Activated gamma-delta T cell treated with Interleukin-2 at 50 U/mL for 16 hours (primary cell): ENCODE measurements at regions not wholly inside any gene's neighbourhood (a gene's known extent, or its start where the extent isn't known, plus 50 kb on each side); places are given as distances from the start of the nearest gene placed in this dataset.
"Not testable (repeated sequence)": the region's sequence is repeated elsewhere in the genome, so short reads cannot be mapped to it uniquely, and the experiment has no call there.

Experiments used
- DNase-seq: peaks from one replicate; pipeline ENCODE4 v3.0.0-alpha.2; 2020

GRCh38 chr9:42378418-42378815 is 195.0 kb downstream of the SPATA31A6 start:
- DNase-seq = no peak

GRCh38 chr9:42379602-42380001 is 196.1 kb downstream of the SPATA31A6 start:
- DNase-seq = not testable (repeated sequence)

GRCh38 chr9:42384585-42384984 is 201.1 kb downstream of the SPATA31A6 start:
- DNase-seq = not testable (repeated sequence)

- not testable (repeated sequence) for DNase-seq
Measured at GRCh38 chr9:42385574-42386120, 202.2 kb downstream of the SPATA31A6 start.

GRCh38 chr9:42386477-42386876 is 203.0 kb downstream of the SPATA31A6 start:
- DNase-seq = no peak

- no peak for DNase-seq
Measured at GRCh38 chr9:42388146-42388690, 204.8 kb downstream of the SPATA31A6 start.

- no peak for DNase-seq
Measured at GRCh38 chr9:42388846-42389245, 205.4 kb downstream of the SPATA31A6 start.

GRCh38 chr9:42392773-42393455 is 209.5 kb downstream of the SPATA31A6 start:
- DNase-seq = not testable (repeated sequence)

GRCh38 chr9:42396318-42396717 is 212.9 kb downstream of the SPATA31A6 start:
- DNase-seq = no peak

- not testable (repeated sequence) for DNase-seq
Measured at GRCh38 chr9:42397336-42397735, 213.9 kb downstream of the SPATA31A6 start.

- DNase-seq = not testable (repeated sequence)
Measured at GRCh38 chr9:42402919-42403318, 219.5 kb downstream of the SPATA31A6 start.

GRCh38 chr9:42409581-42409980 is 226.1 kb downstream of the SPATA31A6 start:
- not testable (repeated sequence) for DNase-seq

GRCh38 chr9:42412354-42412753 is 228.9 kb downstream of the SPATA31A6 start:
- DNase-seq = not testable (repeated sequence)

GRCh38 chr9:42414865-42415264 is 231.4 kb downstream of the SPATA31A6 start:
- DNase-seq = not testable (repeated sequence)

- DNase-seq = not testable (repeated sequence)
Measured at GRCh38 chr9:42419652-42420051, 236.2 kb downstream of the SPATA31A6 start.

GRCh38 chr9:42420324-42420723 is 236.9 kb downstream of the SPATA31A6 start:
- DNase-seq = not testable (repeated sequence)

GRCh38 chr9:42421630-42422029 is 238.2 kb downstream of the SPATA31A6 start:
- DNase-seq = not testable (repeated sequence)

- DNase-seq = not testable (repeated sequence)
Measured at GRCh38 chr9:42430674-42431615, 247.5 kb downstream of the SPATA31A6 start.

- DNase-seq = not testable (repeated sequence)
Measured at GRCh38 chr9:42431616-42432010, 248.2 kb downstream of the SPATA31A6 start.

GRCh38 chr9:42434844-42435714 is 251.6 kb downstream of the SPATA31A6 start:
- not testable (repeated sequence) for DNase-seq

GRCh38 chr9:42435715-42436342 is 252.4 kb downstream of the SPATA31A6 start:
- not testable (repeated sequence) for DNase-seq
